Sigmoid colon (tissue), 6 donors: ENCODE measurements at regions not wholly inside any gene's neighbourhood (a gene's known extent, or its start where the extent isn't known, plus 50 kb on each side); places are given as distances from the start of the nearest gene placed in this dataset.

Experiments used
- DNase-seq: peaks from one replicate; pipeline ENCODE4 v3.0.0-alpha.2; 2019
- H3K27ac ChIP-seq, 4 donors: fragments of 200-600 bp; sonication (generic); one replicate each; pipeline ENCODE4 v1.5.1; 2016 to 2019; ENCODE audit warnings: mild to moderate bottlenecking in 1 of 4
- H3K27me3 ChIP-seq, 3 donors: fragments of 200-600 bp; sonication (generic); one replicate each; pipeline ENCODE4 v1.5.1; 2019; ENCODE audit warnings: mild to moderate bottlenecking in 1 of 3
- H3K36me3 ChIP-seq, 4 donors: fragments of 200-600 bp; sonication (generic); one replicate each; pipeline ENCODE4 v1.5.1; 2016 to 2019
- H3K4me1 ChIP-seq, 4 donors: fragments of 200-600 bp; sonication (generic); one replicate each; pipeline ENCODE4 v1.5.1; 2017 to 2019
- H3K4me3 ChIP-seq, 4 donors: fragments of 200-600 bp; sonication (generic); one replicate each; pipeline ENCODE4 v1.5.1; 2017 to 2019; ENCODE audit warnings: mild to moderate bottlenecking in 2 of 4, moderate library complexity in 1 of 4
- H3K9me3 ChIP-seq, 4 donors: fragments of 200-600 bp in 3 of 4; sonication (generic) in 3 of 4; one replicate each; pipeline versions ENCODE4 v1.5.1 to v1.6.1; 2013 to 2019
- EP300 ChIP-seq, 4 donors: sonication (generic); formaldehyde crosslinking; IDR thresholded peaks; one replicate each; pipeline ENCODE4 v1.6.1; 2017; ENCODE audit warnings: antibody characterized with exemption in 4 of 4
- POLR2A ChIP-seq, 2 donors: fragments of 450-650 bp; IDR thresholded peaks; one replicate each; pipeline ENCODE4 v1.6.1; 2016; ENCODE audit warnings: antibody characterized with exemption in 2 of 2, mild to moderate bottlenecking in 2 of 2, moderate library complexity in 2 of 2
- POLR2AphosphoS5 ChIP-seq, 4 donors: sonication (generic); formaldehyde crosslinking; IDR thresholded peaks; one replicate each; pipeline ENCODE4 v1.6.1; 2017; ENCODE audit warnings: antibody characterized with exemption in 4 of 4
- WGBS, 2 donors: extraction: QIAGEN DNeasy Blood & Tissue Kit; methylation state at CpG; one replicate each; pipeline ENCODE4 v1.1.7; 2013; 5-methylcytosine and 5-hydroxymethylcytosine counted together
- intact Hi-C: fragments of 100-400 bp; cut with DNase I; formaldehyde crosslinking; loops from one replicate; pipeline ENCODE4 v1.15.1; 2023
- TF ChIP-seq, protein P1 (sequence below), 4 experiments: fragments of 450-650 bp in 3 of 4; fragments of 200-600 bp in 1 of 4; IDR thresholded peaks; one replicate each; pipeline ENCODE4 v1.5.1; 2016 to 2019; ENCODE audit warnings: antibody characterized with exemption in 4 of 4, mild to moderate bottlenecking in 3 of 4, moderate library complexity in 2 of 4
- donor health status: healthy with polysubstance abuse.
- donor health status: healthy.

DNA sequence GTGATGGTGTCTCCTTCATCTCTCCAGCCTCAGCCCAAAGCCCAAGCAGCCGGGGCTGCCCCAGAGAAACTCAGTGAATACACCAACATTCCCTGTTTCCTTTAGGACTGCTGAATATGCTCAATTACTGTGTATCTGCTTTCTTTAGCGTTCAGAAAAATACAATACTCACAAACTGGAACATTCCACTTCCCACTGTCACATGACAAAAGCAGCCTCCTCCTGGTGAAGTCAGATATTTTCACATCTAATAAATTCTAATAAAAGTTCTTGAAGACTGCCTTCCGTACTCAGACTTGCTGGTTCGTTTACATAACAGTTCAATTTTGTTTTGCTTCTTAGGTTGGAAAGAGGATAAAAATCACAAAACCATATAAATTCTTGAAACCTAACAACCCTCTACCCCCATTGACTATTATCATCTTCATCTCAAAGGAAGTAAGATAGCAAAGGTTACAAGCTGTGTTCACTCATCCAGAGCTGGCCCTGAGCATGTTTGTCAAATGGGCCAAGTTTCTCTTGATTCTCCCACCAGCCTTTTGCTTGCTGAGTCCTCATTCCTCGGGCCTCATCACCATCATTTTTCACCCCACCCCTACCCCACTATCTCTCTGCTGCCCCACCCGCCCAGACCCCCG is 190.8 kb upstream of the HNRNPA3 start:
- H3K4me1 ChIP-seq: peaks cover 0 to 11% (median under 1%) of the 10 kb centered on the region in 4 donors
- H3K4me3 ChIP-seq: no peak overlapping the region
- 75 to 79% methylated on average over 7 of the region's 7 CpGs for WGBS, 2 donors
- no peaks in the 10 kb centered on the region for H3K36me3 ChIP-seq
- no peaks in the 10 kb centered on the region for H3K9me3 ChIP-seq
- H3K27ac ChIP-seq: no peak overlapping the region
- intact Hi-C loops: no loop called here
- no peak for TF ChIP-seq POLR2AphosphoS5 (IDR thresholded peaks at IDR 0.05)
- no peak for TF ChIP-seq EP300 (IDR thresholded peaks at IDR 0.05)
- TF ChIP-seq, protein P1, sequence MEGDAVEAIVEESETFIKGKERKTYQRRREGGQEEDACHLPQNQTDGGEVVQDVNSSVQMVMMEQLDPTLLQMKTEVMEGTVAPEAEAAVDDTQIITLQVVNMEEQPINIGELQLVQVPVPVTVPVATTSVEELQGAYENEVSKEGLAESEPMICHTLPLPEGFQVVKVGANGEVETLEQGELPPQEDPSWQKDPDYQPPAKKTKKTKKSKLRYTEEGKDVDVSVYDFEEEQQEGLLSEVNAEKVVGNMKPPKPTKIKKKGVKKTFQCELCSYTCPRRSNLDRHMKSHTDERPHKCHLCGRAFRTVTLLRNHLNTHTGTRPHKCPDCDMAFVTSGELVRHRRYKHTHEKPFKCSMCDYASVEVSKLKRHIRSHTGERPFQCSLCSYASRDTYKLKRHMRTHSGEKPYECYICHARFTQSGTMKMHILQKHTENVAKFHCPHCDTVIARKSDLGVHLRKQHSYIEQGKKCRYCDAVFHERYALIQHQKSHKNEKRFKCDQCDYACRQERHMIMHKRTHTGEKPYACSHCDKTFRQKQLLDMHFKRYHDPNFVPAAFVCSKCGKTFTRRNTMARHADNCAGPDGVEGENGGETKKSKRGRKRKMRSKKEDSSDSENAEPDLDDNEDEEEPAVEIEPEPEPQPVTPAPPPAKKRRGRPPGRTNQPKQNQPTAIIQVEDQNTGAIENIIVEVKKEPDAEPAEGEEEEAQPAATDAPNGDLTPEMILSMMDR (IDR thresholded peaks at IDR 0.05): no peak
- no peak for TF ChIP-seq POLR2A (IDR thresholded peaks at IDR 0.05)
- no peak for DNase-seq
- H3K27me3 ChIP-seq: no peaks in the 10 kb centered on the region

DNA sequence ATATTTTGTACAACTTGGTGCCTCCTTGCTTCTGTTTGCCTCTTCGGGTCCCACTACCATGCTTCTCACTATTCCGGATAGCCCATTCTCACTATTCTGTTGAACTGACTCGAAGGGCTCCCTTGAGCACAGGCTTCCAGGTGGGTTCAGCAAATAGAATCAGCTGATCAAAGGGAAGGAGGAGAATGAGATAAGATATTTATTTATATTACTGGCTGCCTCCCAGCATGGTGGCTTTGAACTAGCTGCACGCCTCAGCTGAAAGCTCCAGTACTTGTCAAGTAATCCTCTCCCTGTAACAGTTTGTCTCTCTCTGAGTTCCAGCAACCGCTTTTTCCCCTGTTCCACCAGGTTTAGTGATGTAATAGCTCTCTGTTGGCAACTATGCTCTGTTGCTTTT is 187.8 kb upstream of the HNRNPA3 start:
- 73 to 89% methylated on average over 5 of the region's 5 CpGs for WGBS, 2 donors
- TF ChIP-seq EP300 (IDR thresholded peaks at IDR 0.05): no peak
- TF ChIP-seq, protein P1 (IDR thresholded peaks at IDR 0.05): no peak
- TF ChIP-seq POLR2A (IDR thresholded peaks at IDR 0.05): no peak
- no peak for TF ChIP-seq POLR2AphosphoS5 (IDR thresholded peaks at IDR 0.05)
- intact Hi-C loops: no loop called here
- Histone ChIP-seq H3K27ac (no peak overlapping the region), H3K4me3 (no peak overlapping the region), H3K9me3 (no peaks in the 10 kb centered on the region), H3K36me3 (no peaks in the 10 kb centered on the region), H3K27me3 (no peaks in the 10 kb centered on the region), H3K4me1 (peaks cover 0 to 25% (median 5%) of the 10 kb centered on the region in 4 donors)
- DNase-seq: no peak

DNA sequence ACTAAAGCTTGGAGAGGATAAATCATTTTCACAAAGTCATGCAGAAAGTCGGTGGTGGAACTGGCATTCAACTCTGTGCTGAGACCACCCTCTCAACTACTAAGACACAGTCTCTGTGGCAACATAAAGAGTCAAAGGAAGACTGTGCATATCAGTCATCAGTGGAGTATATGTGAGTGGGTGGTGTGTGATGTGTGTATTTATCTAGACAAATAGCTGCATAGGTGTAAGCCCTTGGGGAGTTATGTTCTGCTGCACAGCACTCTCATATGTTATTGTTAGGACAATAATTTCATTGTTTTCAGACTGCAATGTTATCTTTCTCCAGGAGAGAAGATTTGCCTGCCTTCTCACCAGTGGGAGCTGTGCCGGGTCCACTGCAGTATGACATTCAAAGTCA is 186.3 kb upstream of the HNRNPA3 start:
- intact Hi-C loops: no loop called here
- H3K4me3 ChIP-seq: no peak overlapping the region
- peaks cover 0 to 39% (median 13%) of the 10 kb centered on the region in 4 donors for H3K4me1 ChIP-seq
- no peak for DNase-seq
- no peaks in the 10 kb centered on the region for H3K27me3 ChIP-seq
- H3K27ac ChIP-seq: no peak overlapping the region
- WGBS, 2 donors: 32 to 76% methylated on average over 2 of the region's 2 CpGs
- TF ChIP-seq, protein P1 (IDR thresholded peaks at IDR 0.05): no peak
- no peaks in the 10 kb centered on the region for H3K9me3 ChIP-seq
- H3K36me3 ChIP-seq: no peaks in the 10 kb centered on the region

DNA sequence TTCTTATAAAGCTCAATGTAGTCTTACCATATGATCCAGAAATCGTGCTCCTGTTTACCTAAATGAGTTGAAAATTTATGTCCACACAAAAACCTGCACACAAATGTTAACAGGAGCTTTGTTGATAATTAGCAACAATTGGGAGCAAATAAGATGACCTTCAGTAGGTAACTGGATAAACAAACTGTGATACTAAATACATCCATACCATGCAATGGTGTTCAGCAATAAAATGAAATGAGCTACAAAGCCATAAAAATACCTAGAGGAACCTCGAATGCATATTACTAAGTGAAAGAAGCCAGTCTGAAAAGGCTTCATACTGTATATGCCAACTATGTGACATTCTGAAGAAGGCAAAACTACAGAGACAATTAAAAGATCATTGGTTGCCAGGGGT is 185.6 kb upstream of the HNRNPA3 start:
- WGBS, 2 donors: 15 to 59% methylated on average over 2 of the region's 2 CpGs
- H3K4me3 ChIP-seq: no peak overlapping the region
- DNase-seq: no peak
- peaks cover 0 to 43% (median 16%) of the 10 kb centered on the region in 4 donors for H3K4me1 ChIP-seq
- no peaks in the 10 kb centered on the region for H3K27me3 ChIP-seq
- TF ChIP-seq POLR2A (IDR thresholded peaks at IDR 0.05): no peak
- TF ChIP-seq EP300 (IDR thresholded peaks at IDR 0.05): no peak
- TF ChIP-seq, protein P1 (IDR thresholded peaks at IDR 0.05): no peak
- no peak for TF ChIP-seq POLR2AphosphoS5 (IDR thresholded peaks at IDR 0.05)
- intact Hi-C loops: no loop called here
- no peaks in the 10 kb centered on the region for H3K36me3 ChIP-seq
- H3K27ac ChIP-seq: no peak overlapping the region
- H3K9me3 ChIP-seq: no peaks in the 10 kb centered on the region

DNA sequence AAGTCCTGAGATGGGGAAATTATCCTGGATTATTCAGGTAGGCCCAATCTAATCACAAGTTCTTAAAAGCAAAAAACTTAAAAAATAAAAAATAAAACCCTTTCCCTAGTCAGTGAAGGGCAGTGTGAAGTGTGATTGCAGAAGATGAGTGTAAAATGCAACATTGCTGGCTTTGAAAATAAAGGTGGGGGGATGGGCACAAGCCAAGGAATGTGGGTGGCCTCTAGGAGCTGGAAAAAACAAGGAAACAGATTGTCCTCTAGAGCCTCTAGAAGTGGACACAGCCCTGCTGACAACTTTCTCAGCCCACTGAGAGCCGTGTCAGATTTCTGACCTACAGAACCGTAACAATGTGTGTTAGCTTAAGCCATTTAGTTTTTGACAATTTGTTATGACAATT is 184.3 kb upstream of the HNRNPA3 start:
- DNase-seq: no peak
- Histone ChIP-seq H3K36me3 (no peaks in the 10 kb centered on the region), H3K4me3 (no peak overlapping the region), H3K27me3 (no peaks in the 10 kb centered on the region), H3K27ac (no peak overlapping the region), H3K4me1 (peaks cover 0 to 43% (median 16%) of the 10 kb centered on the region in 4 donors), H3K9me3 (no peaks in the 10 kb centered on the region)
- TF ChIP-seq POLR2AphosphoS5 (IDR thresholded peaks at IDR 0.05) (no peak), POLR2A (IDR thresholded peaks at IDR 0.05) (no peak), EP300 (IDR thresholded peaks at IDR 0.05) (no peak)
- TF ChIP-seq, protein P1 (IDR thresholded peaks at IDR 0.05): no peak
- WGBS, 2 donors: 88 to 93% methylated on average over 2 of the region's 2 CpGs
- intact Hi-C loops: no loop called here
